ENCODE measurements at regions not wholly inside any gene's neighbourhood (a gene's known extent, or its start where the extent isn't known, plus 50 kb on each side); places are given as distances from the start of the nearest gene placed in this dataset.

GRCh38 chr3:8077126-8077525, 424.5 kb upstream of the LMCD1 start:
- TF ChIP-seq CTCF (IDR thresholded peaks at IDR 0.05; ENCODE audit: extremely low read depth in 1 of 2, insufficient read depth in 1 of 2, low read depth in 1 of 2, low read length in 2 of 2): no peak
- no peak for TF ChIP-seq POLR2A (IDR thresholded peaks at IDR 0.05; ENCODE audit: low read depth, low read length)
- TF ChIP-seq FOS (IDR thresholded peaks at IDR 0.05; ENCODE audit: borderline replicate concordance, insufficient read depth, low read length): no peak
- TF ChIP-seq GATA2 (IDR thresholded peaks at IDR 0.05; ENCODE audit: insufficient read depth, insufficient read length, low read depth, low read length): no peak
- TF ChIP-seq EZH2 (IDR thresholded peaks at IDR 0.05; ENCODE audit: borderline replicate concordance, low read depth, low read length, severe bottlenecking): no peak
- TF ChIP-seq POLR2AphosphoS5 (IDR thresholded peaks at IDR 0.05; ENCODE audit: insufficient read depth, low read depth, low read length): no peak

Data from endothelial cell of umbilical vein (primary cell).